Endothelial cell of umbilical vein (primary cell): ENCODE measurements at regions not wholly inside any gene's neighbourhood (a gene's known extent, or its start where the extent isn't known, plus 50 kb on each side); places are given as distances from the start of the nearest gene placed in this dataset.

ENCODE experiments used
- BruUV-seq: library from RNA; stranded (reverse); fragments of 400-500 nt; replicated peaks from 2 replicates; lab custom pipeline; 2021; lab: Mats Ljungman, UMichigan
- CTCF ChIA-PET: fragments of 300-600, 350-600 bp; sonication (Branson Sonifier 250); formaldehyde crosslinking; loops from one replicate; lab custom pipeline; 2021; ENCODE audit warnings: antibody characterized with exemption, inconsistent platforms; lab: Charles Lee
- POLR2A ChIA-PET: fragments of 300-600, 350-600 bp; sonication (Branson Sonifier 250); formaldehyde crosslinking; loops from one replicate; lab custom pipeline; 2021; ENCODE audit warnings: antibody characterized with exemption, inconsistent platforms; lab: Charles Lee
- DNase-seq: peaks from one replicate; pipeline ENCODE4 v3.0.0-alpha.2; 2011; ENCODE audit warnings: low read depth, low spot score
- FAIRE-seq: peaks from 2 replicates; lab custom pipeline; 2011; peaks lifted over from hg19 to GRCh38; lab: Jason Lieb, UNC
- H2AFZ ChIP-seq: 2 replicates; pipeline ENCODE4 v1.6.0; 2012; ENCODE audit warnings: low read depth, low read length, control low read depth, inconsistent platforms
- H3K27ac ChIP-seq: 2 replicates; pipeline ENCODE4 v1.5.1; 2011; ENCODE audit warnings: low read depth, mild to moderate bottlenecking, control low read depth, low read length, moderate library complexity; ENCODE audit not compliant: insufficient read depth
- H3K27me3 ChIP-seq, 2 experiments: 2 replicates each; pipeline versions ENCODE4 v1.6.0 to v1.6.1; 2011; ENCODE audit warnings: low read length in 2 of 2, mixed read lengths in 1 of 2; ENCODE audit not compliant: control insufficient read depth in 2 of 2, insufficient read depth in 2 of 2
- H3K36me3 ChIP-seq, 2 experiments: 2 replicates in 1 of 2; 3 replicates in 1 of 2; pipeline ENCODE4 v1.5.1; 2011; ENCODE audit warnings: low read length in 2 of 2, mild to moderate bottlenecking in 1 of 2, moderate library complexity in 1 of 2; ENCODE audit not compliant: control insufficient read depth in 2 of 2, insufficient read depth in 2 of 2; ENCODE audit errors: extremely low read depth in 1 of 2
- H3K4me1 ChIP-seq: 3 replicates; pipeline ENCODE4 v1.5.1; 2011; ENCODE audit warnings: mild to moderate bottlenecking, low read length; ENCODE audit not compliant: control insufficient read depth, insufficient read depth; ENCODE audit errors: extremely low read depth
- H3K4me2 ChIP-seq: 2 replicates; pipeline ENCODE4 v1.6.1; 2011; ENCODE audit warnings: low read length, control low read depth, mixed read lengths; ENCODE audit not compliant: insufficient read depth
- H3K4me3 ChIP-seq, 3 experiments: fragments of 200-600 bp in 1 of 3; sonication (generic), shearing (Covaris generic) in 1 of 3; replicated peaks in 1 of 3; 2 replicates each; pipeline ENCODE4 v1.5.1; 2011 to 2016; ENCODE audit warnings: control low read depth in 3 of 3, low read length in 3 of 3, mild to moderate bottlenecking in 2 of 3, inconsistent platforms in 1 of 3, low read depth in 1 of 3, moderate library complexity in 1 of 3; ENCODE audit not compliant: insufficient read depth in 1 of 3
- H3K79me2 ChIP-seq: 2 replicates; pipeline ENCODE4 v1.6.0; 2012; ENCODE audit warnings: low read length, inconsistent platforms; ENCODE audit not compliant: control insufficient read depth, insufficient read depth
- H3K9ac ChIP-seq: replicated peaks from 2 replicates; pipeline ENCODE3; 2011; ENCODE audit warnings: low read length, control low read depth; ENCODE audit not compliant: insufficient read depth; ENCODE audit errors: extremely low read depth
- H3K9me1 ChIP-seq: replicated peaks from 3 replicates; pipeline ENCODE4 v1.6.0; 2011; ENCODE audit warnings: mild to moderate bottlenecking, low read length; ENCODE audit not compliant: control insufficient read depth, insufficient read depth; ENCODE audit errors: extremely low read depth
- H3K9me3 ChIP-seq: replicated peaks from 2 replicates; pipeline ENCODE4 v1.5.1; 2012; ENCODE audit warnings: low read length, inconsistent platforms; ENCODE audit not compliant: control insufficient read depth, insufficient read depth
- H4K20me1 ChIP-seq: replicated peaks from 2 replicates; pipeline ENCODE3; 2011; ENCODE audit warnings: mild to moderate bottlenecking, low read length; ENCODE audit not compliant: control insufficient read depth, insufficient read depth; ENCODE audit errors: extremely low read depth
- EZH2 ChIP-seq: IDR thresholded peaks from 2 replicates; pipeline ENCODE4 v1.6.1; 2012; ENCODE audit warnings: borderline replicate concordance, low read depth, mild to moderate bottlenecking, moderate library complexity, low read length, inconsistent platforms; ENCODE audit not compliant: severe bottlenecking
- FOS ChIP-seq: IDR thresholded peaks from 2 replicates; pipeline ENCODE4 v1.6.1; 2011; ENCODE audit warnings: mild to moderate bottlenecking, low read length, moderate library complexity, borderline replicate concordance; ENCODE audit not compliant: insufficient read depth
- GATA2 ChIP-seq: IDR thresholded peaks from 2 replicates; pipeline ENCODE4 v1.7.0; 2011; ENCODE audit warnings: low read depth, mild to moderate bottlenecking, moderate library complexity, mixed read lengths, low read length; ENCODE audit not compliant: insufficient read length, insufficient read depth
- JUN ChIP-seq: IDR thresholded peaks from 2 replicates; pipeline ENCODE4 v1.6.1; 2011; ENCODE audit warnings: borderline replicate concordance, low read depth; ENCODE audit not compliant: insufficient read length, insufficient read depth
- POLR2A ChIP-seq: IDR thresholded peaks from 2 replicates; pipeline ENCODE4 v1.6.1; 2012; ENCODE audit warnings: low read depth, mild to moderate bottlenecking, control low read depth, low read length
- POLR2AphosphoS5 ChIP-seq: IDR thresholded peaks from 2 replicates; pipeline ENCODE4 v1.6.1; 2012; ENCODE audit warnings: low read depth, mild to moderate bottlenecking, control low read depth, low read length, moderate library complexity; ENCODE audit not compliant: insufficient read depth
- dilution Hi-C: fragments of 300-500 bp; cut with MboI; formaldehyde crosslinking; loops from one replicate; pipeline ENCODE4 v1.15.0; 2019; ENCODE audit warnings: low sequenced_read_pairs; ENCODE audit not compliant: extremely low pct_ligation_motif_present
- intact Hi-C: fragments of 100-400 bp; cut with micrococcal nuclease; formaldehyde crosslinking; loops from one replicate; pipeline ENCODE4 v1.10.0; 2022
- TF ChIP-seq, protein P1 (sequence below), 2 donors: IDR thresholded peaks; 1 replicate in 1 of 2; 2 replicates in 1 of 2; pipeline ENCODE4 v1.5.1; 2011; ENCODE audit warnings: low read length in 2 of 2, mild to moderate bottlenecking in 2 of 2, moderate library complexity in 2 of 2, control low read depth in 1 of 2, inconsistent platforms in 1 of 2, low read depth in 1 of 2; ENCODE audit not compliant: insufficient read depth in 1 of 2; ENCODE audit errors: extremely low read depth in 1 of 2

GRCh38 chr18:67380867-67381266, 135.7 kb downstream of the DSEL start:
- H3K79me2 ChIP-seq = no peaks in the 10 kb centered on the region
- peaks cover 9% of the 10 kb centered on the region for H3K4me1 ChIP-seq
- H3K4me3 ChIP-seq = no peak overlapping the region
- intact Hi-C loops (no loop called here), dilution Hi-C loops (no loop called here)
- TF ChIP-seq GATA2 (no peak), EZH2 (no peak), POLR2A (no peak), JUN (no peak), FOS (no peak)
- BruUV-seq = no TSS peak
- DNase-seq = no peak
- POLR2A ChIA-PET = no interaction called here
- H2AFZ ChIP-seq = no peak overlapping the region
- no peak overlapping the region for H3K9ac ChIP-seq
- no peaks in the 10 kb centered on the region for H3K36me3 ChIP-seq
- H3K27me3 ChIP-seq = no peaks in the 10 kb centered on the region
- H3K9me1 ChIP-seq = no peaks in the 10 kb centered on the region
- H3K9me3 ChIP-seq = no peaks in the 10 kb centered on the region
- H3K27ac ChIP-seq = no peak overlapping the region
- CTCF ChIA-PET = no interaction called here
- H3K4me2 ChIP-seq = no peak overlapping the region
- no peak for FAIRE-seq
- no peaks in the 10 kb centered on the region for H4K20me1 ChIP-seq

GRCh38 chr18:67379981-67380380, 136.5 kb downstream of the DSEL start:
- no TSS peak for BruUV-seq
- Histone ChIP-seq H2AFZ (no peak overlapping the region), H3K27me3 (no peaks in the 10 kb centered on the region), H3K4me1 (peaks cover under 1% of the 10 kb centered on the region), H3K4me3 (no peak overlapping the region), H4K20me1 (no peaks in the 10 kb centered on the region), H3K79me2 (no peaks in the 10 kb centered on the region), H3K27ac (no peak overlapping the region), H3K9me1 (no peaks in the 10 kb centered on the region), H3K9ac (no peak overlapping the region), H3K9me3 (no peaks in the 10 kb centered on the region), H3K36me3 (no peaks in the 10 kb centered on the region), H3K4me2 (no peak overlapping the region)
- no peak for FAIRE-seq
- DNase-seq = no peak
- ChIA-PET POLR2A (no interaction called here), CTCF (no interaction called here)
- TF ChIP-seq, protein P1, sequence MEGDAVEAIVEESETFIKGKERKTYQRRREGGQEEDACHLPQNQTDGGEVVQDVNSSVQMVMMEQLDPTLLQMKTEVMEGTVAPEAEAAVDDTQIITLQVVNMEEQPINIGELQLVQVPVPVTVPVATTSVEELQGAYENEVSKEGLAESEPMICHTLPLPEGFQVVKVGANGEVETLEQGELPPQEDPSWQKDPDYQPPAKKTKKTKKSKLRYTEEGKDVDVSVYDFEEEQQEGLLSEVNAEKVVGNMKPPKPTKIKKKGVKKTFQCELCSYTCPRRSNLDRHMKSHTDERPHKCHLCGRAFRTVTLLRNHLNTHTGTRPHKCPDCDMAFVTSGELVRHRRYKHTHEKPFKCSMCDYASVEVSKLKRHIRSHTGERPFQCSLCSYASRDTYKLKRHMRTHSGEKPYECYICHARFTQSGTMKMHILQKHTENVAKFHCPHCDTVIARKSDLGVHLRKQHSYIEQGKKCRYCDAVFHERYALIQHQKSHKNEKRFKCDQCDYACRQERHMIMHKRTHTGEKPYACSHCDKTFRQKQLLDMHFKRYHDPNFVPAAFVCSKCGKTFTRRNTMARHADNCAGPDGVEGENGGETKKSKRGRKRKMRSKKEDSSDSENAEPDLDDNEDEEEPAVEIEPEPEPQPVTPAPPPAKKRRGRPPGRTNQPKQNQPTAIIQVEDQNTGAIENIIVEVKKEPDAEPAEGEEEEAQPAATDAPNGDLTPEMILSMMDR (IDR thresholded peaks at IDR 0.05; ENCODE audit: extremely low read depth in 1 of 2, insufficient read depth in 1 of 2, low read depth in 1 of 2, low read length in 2 of 2) = no peak
- TF ChIP-seq POLR2AphosphoS5 = no peak
- intact Hi-C loops = no loop called here
- dilution Hi-C loops = no loop called here
